Right atrium auricular region (tissue), 2 donors: ENCODE measurements at regions not wholly inside any gene's neighbourhood (a gene's known extent, or its start where the extent isn't known, plus 50 kb on each side); places are given as distances from the start of the nearest gene placed in this dataset.
"Not testable (repeated sequence)": the region's sequence is repeated elsewhere in the genome, so short reads cannot be mapped to it uniquely, and the experiment has no call there.

ENCODE experiments used
- DNase-seq: peaks from one replicate; pipeline ENCODE4 v3.0.0-alpha.2; 2019; ENCODE audit warnings: low spot score
- H3K27ac ChIP-seq, 2 donors: fragments of 200-600 bp; sonication (generic); 1 replicate in 1 of 2; 2 replicates in 1 of 2; pipeline ENCODE4 v1.5.1; 2016 to 2019
- H3K27me3 ChIP-seq, 2 donors: fragments of 200-600 bp; sonication (generic); one replicate each; pipeline versions ENCODE4 v1.5.1 to v1.6.0; 2017 to 2019
- H3K36me3 ChIP-seq: fragments of 200-600 bp; sonication (generic); one replicate; pipeline ENCODE4 v1.5.1; 2016
- H3K4me1 ChIP-seq, 2 donors: fragments of 200-600 bp; sonication (generic); one replicate each; pipeline versions ENCODE4 v1.5.1 to v1.6.0; 2017 to 2019
- H3K4me3 ChIP-seq, 2 donors: fragments of 200-600 bp; sonication (generic); 1 replicate in 1 of 2; 2 replicates in 1 of 2; pipeline ENCODE4 v1.5.1; 2017 to 2019; ENCODE audit warnings: mild to moderate bottlenecking in 1 of 2, moderate library complexity in 1 of 2
- H3K9me3 ChIP-seq, 2 donors: fragments of 200-600 bp; sonication (generic); one replicate each; pipeline ENCODE4 v1.5.1; 2019
- CTCF ChIP-seq, 2 donors: fragments of 200-600 bp; sonication (generic); IDR thresholded peaks; one replicate each; pipeline ENCODE4 v1.5.1; 2019; ENCODE audit warnings: antibody characterized with exemption in 2 of 2

GRCh38 chr1:165116171-165116570, 240.3 kb downstream of the LMX1A start:
- DNase-seq: no peak
- no peak overlapping the region for H3K4me3 ChIP-seq
- H3K27ac ChIP-seq: no peak overlapping the region
- TF ChIP-seq CTCF (IDR thresholded peaks at IDR 0.05): no peak
- no peaks in the 10 kb centered on the region for H3K9me3 ChIP-seq
- peaks cover 0 to 7% of the 10 kb centered on the region in 2 donors for H3K27me3 ChIP-seq
- no peaks in the 10 kb centered on the region for H3K4me1 ChIP-seq
- no peaks in the 10 kb centered on the region for H3K36me3 ChIP-seq

- H3K27ac ChIP-seq: no peak overlapping the region
- no peaks in the 10 kb centered on the region for H3K36me3 ChIP-seq
- no peaks in the 10 kb centered on the region for H3K9me3 ChIP-seq
- no peak for TF ChIP-seq CTCF (IDR thresholded peaks at IDR 0.05)
- H3K4me3 ChIP-seq: no peak overlapping the region
- DNase-seq: no peak
- no peaks in the 10 kb centered on the region for H3K4me1 ChIP-seq
- H3K27me3 ChIP-seq: peaks cover 0 to 7% of the 10 kb centered on the region in 2 donors
Measured at GRCh38 chr1:165114889-165115285, 241.6 kb downstream of the LMX1A start.

- peaks cover 0 to 7% of the 10 kb centered on the region in 2 donors for H3K27me3 ChIP-seq
- peak; percentile 79 to 84 for TF ChIP-seq CTCF (IDR thresholded peaks at IDR 0.05)
- DNase-seq: no peak
- no peak overlapping the region for H3K4me3 ChIP-seq
- H3K9me3 ChIP-seq: no peaks in the 10 kb centered on the region
- H3K4me1 ChIP-seq: no peaks in the 10 kb centered on the region
- no peak overlapping the region for H3K27ac ChIP-seq
- no peaks in the 10 kb centered on the region for H3K36me3 ChIP-seq
Measured at GRCh38 chr1:165114022-165114888, 242.3 kb downstream of the LMX1A start.

- no peak for TF ChIP-seq CTCF (IDR thresholded peaks at IDR 0.05)
- Histone ChIP-seq H3K4me1 (no peaks in the 10 kb centered on the region), H3K27me3 (no peaks in the 10 kb centered on the region), H3K27ac (no peak overlapping the region), H3K36me3 (no peaks in the 10 kb centered on the region), H3K9me3 (no peaks in the 10 kb centered on the region), H3K4me3 (no peak overlapping the region)
- DNase-seq: no peak
Measured at GRCh38 chr1:165112260-165112659, 244.3 kb downstream of the LMX1A start.

DNA sequence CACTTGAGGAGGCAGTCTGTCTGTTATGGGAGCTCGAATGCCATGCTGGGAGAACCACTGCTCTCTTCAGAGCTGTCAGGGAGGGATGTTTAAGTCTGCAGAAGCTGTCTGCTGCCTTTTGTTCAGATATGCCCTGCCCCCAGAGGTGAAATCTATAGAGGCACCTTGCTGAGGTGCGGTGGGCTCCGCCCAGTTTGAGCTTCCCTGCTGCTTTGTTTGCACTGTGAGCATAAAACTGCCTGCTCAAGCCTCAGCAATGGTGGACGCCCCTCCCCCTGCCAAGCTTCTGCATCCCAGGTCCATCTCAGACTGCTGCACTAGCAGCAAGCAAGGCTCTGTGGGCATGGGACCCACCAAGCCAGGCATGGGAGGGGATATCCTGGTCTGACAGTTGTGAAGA, 247.5 kb downstream of the LMX1A start:
- Histone ChIP-seq H3K36me3 (no peaks in the 10 kb centered on the region), H3K4me1 (no peaks in the 10 kb centered on the region), H3K4me3 (no peak overlapping the region), H3K27ac (no peak overlapping the region), H3K9me3 (no peaks in the 10 kb centered on the region), H3K27me3 (no peaks in the 10 kb centered on the region)
- no peak for TF ChIP-seq CTCF (IDR thresholded peaks at IDR 0.05)
- DNase-seq: no peak

GRCh38 chr1:165092542-165093162, 263.9 kb downstream of the LMX1A start:
- H3K4me3 ChIP-seq, H3K27ac ChIP-seq, H3K27me3 ChIP-seq, DNase-seq, H3K4me1 ChIP-seq, H3K36me3 ChIP-seq: not testable (repeated sequence)
- peaks cover 0 to 34% of the 10 kb centered on the region in 2 donors for H3K9me3 ChIP-seq
